Endothelial cell of umbilical vein (primary cell): ENCODE measurements at regions not wholly inside any gene's neighbourhood (a gene's known extent, or its start where the extent isn't known, plus 50 kb on each side); places are given as distances from the start of the nearest gene placed in this dataset.
A peak's percentile ranks its signal among the peaks of the same experiment; 100 is the strongest.

ENCODE experiments used
- BruUV-seq: library from RNA; stranded (reverse); fragments of 400-500 nt; replicated peaks from 2 replicates; lab custom pipeline; 2021; lab: Mats Ljungman, UMichigan
- CTCF ChIA-PET: fragments of 300-600, 350-600 bp; sonication (Branson Sonifier 250); formaldehyde crosslinking; loops from one replicate; lab custom pipeline; 2021; ENCODE audit warnings: antibody characterized with exemption, inconsistent platforms; lab: Charles Lee
- POLR2A ChIA-PET: fragments of 300-600, 350-600 bp; sonication (Branson Sonifier 250); formaldehyde crosslinking; loops from one replicate; lab custom pipeline; 2021; ENCODE audit warnings: antibody characterized with exemption, inconsistent platforms; lab: Charles Lee
- DNase-seq: peaks from one replicate; pipeline ENCODE4 v3.0.0-alpha.2; 2011; ENCODE audit warnings: low read depth, low spot score
- FAIRE-seq: peaks from 2 replicates; lab custom pipeline; 2011; peaks lifted over from hg19 to GRCh38; lab: Jason Lieb, UNC
- H2AFZ ChIP-seq: 2 replicates; pipeline ENCODE4 v1.6.0; 2012; ENCODE audit warnings: low read depth, low read length, control low read depth, inconsistent platforms
- H3K27ac ChIP-seq: 2 replicates; pipeline ENCODE4 v1.5.1; 2011; ENCODE audit warnings: low read depth, mild to moderate bottlenecking, control low read depth, low read length, moderate library complexity; ENCODE audit not compliant: insufficient read depth
- H3K27me3 ChIP-seq, 2 experiments: 2 replicates each; pipeline versions ENCODE4 v1.6.0 to v1.6.1; 2011; ENCODE audit warnings: low read length in 2 of 2, mixed read lengths in 1 of 2; ENCODE audit not compliant: control insufficient read depth in 2 of 2, insufficient read depth in 2 of 2
- H3K36me3 ChIP-seq, 2 experiments: 2 replicates in 1 of 2; 3 replicates in 1 of 2; pipeline ENCODE4 v1.5.1; 2011; ENCODE audit warnings: low read length in 2 of 2, mild to moderate bottlenecking in 1 of 2, moderate library complexity in 1 of 2; ENCODE audit not compliant: control insufficient read depth in 2 of 2, insufficient read depth in 2 of 2; ENCODE audit errors: extremely low read depth in 1 of 2
- H3K4me1 ChIP-seq: 3 replicates; pipeline ENCODE4 v1.5.1; 2011; ENCODE audit warnings: mild to moderate bottlenecking, low read length; ENCODE audit not compliant: control insufficient read depth, insufficient read depth; ENCODE audit errors: extremely low read depth
- H3K4me2 ChIP-seq: 2 replicates; pipeline ENCODE4 v1.6.1; 2011; ENCODE audit warnings: low read length, control low read depth, mixed read lengths; ENCODE audit not compliant: insufficient read depth
- H3K4me3 ChIP-seq, 3 experiments: fragments of 200-600 bp in 1 of 3; sonication (generic), shearing (Covaris generic) in 1 of 3; replicated peaks in 1 of 3; 2 replicates each; pipeline ENCODE4 v1.5.1; 2011 to 2016; ENCODE audit warnings: control low read depth in 3 of 3, low read length in 3 of 3, mild to moderate bottlenecking in 2 of 3, inconsistent platforms in 1 of 3, low read depth in 1 of 3, moderate library complexity in 1 of 3; ENCODE audit not compliant: insufficient read depth in 1 of 3
- H3K79me2 ChIP-seq: 2 replicates; pipeline ENCODE4 v1.6.0; 2012; ENCODE audit warnings: low read length, inconsistent platforms; ENCODE audit not compliant: control insufficient read depth, insufficient read depth
- H3K9ac ChIP-seq: replicated peaks from 2 replicates; pipeline ENCODE3; 2011; ENCODE audit warnings: low read length, control low read depth; ENCODE audit not compliant: insufficient read depth; ENCODE audit errors: extremely low read depth
- H3K9me1 ChIP-seq: replicated peaks from 3 replicates; pipeline ENCODE4 v1.6.0; 2011; ENCODE audit warnings: mild to moderate bottlenecking, low read length; ENCODE audit not compliant: control insufficient read depth, insufficient read depth; ENCODE audit errors: extremely low read depth
- H3K9me3 ChIP-seq: replicated peaks from 2 replicates; pipeline ENCODE4 v1.5.1; 2012; ENCODE audit warnings: low read length, inconsistent platforms; ENCODE audit not compliant: control insufficient read depth, insufficient read depth
- H4K20me1 ChIP-seq: replicated peaks from 2 replicates; pipeline ENCODE3; 2011; ENCODE audit warnings: mild to moderate bottlenecking, low read length; ENCODE audit not compliant: control insufficient read depth, insufficient read depth; ENCODE audit errors: extremely low read depth
- CTCF ChIP-seq, 2 donors: IDR thresholded peaks; 1 replicate in 1 of 2; 2 replicates in 1 of 2; pipeline ENCODE4 v1.5.1; 2011; ENCODE audit warnings: low read length in 2 of 2, mild to moderate bottlenecking in 2 of 2, moderate library complexity in 2 of 2, control low read depth in 1 of 2, inconsistent platforms in 1 of 2, low read depth in 1 of 2; ENCODE audit not compliant: insufficient read depth in 1 of 2; ENCODE audit errors: extremely low read depth in 1 of 2
- EZH2 ChIP-seq: IDR thresholded peaks from 2 replicates; pipeline ENCODE4 v1.6.1; 2012; ENCODE audit warnings: borderline replicate concordance, low read depth, mild to moderate bottlenecking, moderate library complexity, low read length, inconsistent platforms; ENCODE audit not compliant: severe bottlenecking
- FOS ChIP-seq: IDR thresholded peaks from 2 replicates; pipeline ENCODE4 v1.6.1; 2011; ENCODE audit warnings: mild to moderate bottlenecking, low read length, moderate library complexity, borderline replicate concordance; ENCODE audit not compliant: insufficient read depth
- GATA2 ChIP-seq: IDR thresholded peaks from 2 replicates; pipeline ENCODE4 v1.7.0; 2011; ENCODE audit warnings: low read depth, mild to moderate bottlenecking, moderate library complexity, mixed read lengths, low read length; ENCODE audit not compliant: insufficient read length, insufficient read depth
- JUN ChIP-seq: IDR thresholded peaks from 2 replicates; pipeline ENCODE4 v1.6.1; 2011; ENCODE audit warnings: borderline replicate concordance, low read depth; ENCODE audit not compliant: insufficient read length, insufficient read depth
- MAX ChIP-seq: IDR thresholded peaks from 2 replicates; pipeline ENCODE4 v1.6.1; 2011; ENCODE audit not compliant: insufficient read depth, insufficient read length
- MYC ChIP-seq: IDR thresholded peaks from one replicate; pipeline ENCODE4 v1.6.1; 2011; ENCODE audit warnings: mild to moderate bottlenecking, low read depth, low read length
- POLR2A ChIP-seq: IDR thresholded peaks from 2 replicates; pipeline ENCODE4 v1.6.1; 2012; ENCODE audit warnings: low read depth, mild to moderate bottlenecking, control low read depth, low read length
- POLR2AphosphoS5 ChIP-seq: IDR thresholded peaks from 2 replicates; pipeline ENCODE4 v1.6.1; 2012; ENCODE audit warnings: low read depth, mild to moderate bottlenecking, control low read depth, low read length, moderate library complexity; ENCODE audit not compliant: insufficient read depth
- dilution Hi-C: fragments of 300-500 bp; cut with MboI; formaldehyde crosslinking; loops from one replicate; pipeline ENCODE4 v1.15.0; 2019; ENCODE audit warnings: low sequenced_read_pairs; ENCODE audit not compliant: extremely low pct_ligation_motif_present
- intact Hi-C: fragments of 100-400 bp; cut with micrococcal nuclease; formaldehyde crosslinking; loops from one replicate; pipeline ENCODE4 v1.10.0; 2022

GRCh38 chr18:14970027-14970426, 222.1 kb downstream of the ANKRD30B start:
- H3K9ac ChIP-seq: no peak overlapping the region
- BruUV-seq: no TSS peak
- DNase-seq (no peak), FAIRE-seq (peak; percentile 83)
- H3K36me3 ChIP-seq: no peaks in the 10 kb centered on the region
- H3K9me3 ChIP-seq: no peaks in the 10 kb centered on the region
- TF ChIP-seq JUN (no peak), FOS (no peak), CTCF (IDR thresholded peaks at IDR 0.05; ENCODE audit: extremely low read depth in 1 of 2, insufficient read depth in 1 of 2, low read depth in 1 of 2, low read length in 2 of 2) (no peak), POLR2AphosphoS5 (no peak), MYC (no peak), MAX (no peak), POLR2A (no peak), EZH2 (no peak), GATA2 (no peak)
- H3K9me1 ChIP-seq: no peaks in the 10 kb centered on the region
- no peaks in the 10 kb centered on the region for H3K27me3 ChIP-seq
- H3K4me1 ChIP-seq: peaks cover 31% of the 10 kb centered on the region
- H4K20me1 ChIP-seq: no peaks in the 10 kb centered on the region
- ChIA-PET POLR2A (no interaction called here), CTCF (interaction anchor here (1.8 kb wide), 1 partner anchor 9 kb away, joined by 4 read pairs; no protein-coding TSS in a partner anchor)
- no peak overlapping the region for H3K27ac ChIP-seq
- H3K4me3 ChIP-seq: no peak overlapping the region
- no peak overlapping the region for H3K4me2 ChIP-seq
- dilution Hi-C loops: no loop called here
- intact Hi-C loops: loop anchor here (10.0 kb wide), 1 partner anchor 45 kb away; no protein-coding TSS in a partner anchor
- no peaks in the 10 kb centered on the region for H3K79me2 ChIP-seq
- H2AFZ ChIP-seq: no peak overlapping the region
